ENCODE measurements at regions not wholly inside any gene's neighbourhood (a gene's known extent, or its start where the extent isn't known, plus 50 kb on each side); places are given as distances from the start of the nearest gene placed in this dataset.

DNA sequence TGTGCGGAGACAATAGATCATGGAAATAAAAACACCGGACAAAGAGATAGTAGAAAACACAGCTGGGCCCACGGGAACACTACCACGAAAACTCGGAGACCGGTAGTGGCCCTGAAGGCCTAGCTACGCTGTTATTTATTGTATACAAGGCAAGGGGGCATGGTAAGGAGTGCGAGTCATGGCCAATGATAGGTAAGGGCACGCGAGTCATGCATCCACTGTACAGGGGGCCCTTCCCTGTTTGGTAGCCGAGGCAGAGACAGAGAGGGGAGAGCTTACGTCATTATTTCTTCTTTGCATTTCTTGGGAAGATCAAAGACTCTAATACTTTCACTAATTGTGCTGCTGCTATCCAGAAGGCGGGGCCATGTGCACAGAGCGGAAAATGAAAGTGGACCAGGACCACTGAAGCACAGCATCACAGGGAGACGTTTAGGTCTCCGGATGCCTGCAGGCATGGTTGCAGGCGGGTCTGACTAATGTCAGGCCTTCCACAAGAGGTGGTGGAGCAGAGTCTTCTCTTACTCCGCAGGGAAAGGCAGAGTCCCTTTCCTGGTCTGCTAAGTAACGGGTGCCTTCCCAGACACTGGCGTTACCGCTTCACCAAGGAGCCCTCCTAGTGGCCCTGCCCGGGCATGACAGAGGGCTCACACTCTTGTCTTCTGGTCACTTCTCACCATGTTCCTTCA, 74.4 kb upstream of the ARL4D start:
- ChIA-PET CTCF (no interaction called here), POLR2A (no interaction called here)
- TF ChIP-seq, protein P1, sequence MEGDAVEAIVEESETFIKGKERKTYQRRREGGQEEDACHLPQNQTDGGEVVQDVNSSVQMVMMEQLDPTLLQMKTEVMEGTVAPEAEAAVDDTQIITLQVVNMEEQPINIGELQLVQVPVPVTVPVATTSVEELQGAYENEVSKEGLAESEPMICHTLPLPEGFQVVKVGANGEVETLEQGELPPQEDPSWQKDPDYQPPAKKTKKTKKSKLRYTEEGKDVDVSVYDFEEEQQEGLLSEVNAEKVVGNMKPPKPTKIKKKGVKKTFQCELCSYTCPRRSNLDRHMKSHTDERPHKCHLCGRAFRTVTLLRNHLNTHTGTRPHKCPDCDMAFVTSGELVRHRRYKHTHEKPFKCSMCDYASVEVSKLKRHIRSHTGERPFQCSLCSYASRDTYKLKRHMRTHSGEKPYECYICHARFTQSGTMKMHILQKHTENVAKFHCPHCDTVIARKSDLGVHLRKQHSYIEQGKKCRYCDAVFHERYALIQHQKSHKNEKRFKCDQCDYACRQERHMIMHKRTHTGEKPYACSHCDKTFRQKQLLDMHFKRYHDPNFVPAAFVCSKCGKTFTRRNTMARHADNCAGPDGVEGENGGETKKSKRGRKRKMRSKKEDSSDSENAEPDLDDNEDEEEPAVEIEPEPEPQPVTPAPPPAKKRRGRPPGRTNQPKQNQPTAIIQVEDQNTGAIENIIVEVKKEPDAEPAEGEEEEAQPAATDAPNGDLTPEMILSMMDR (IDR thresholded peaks at IDR 0.05), result no peak

DNA sequence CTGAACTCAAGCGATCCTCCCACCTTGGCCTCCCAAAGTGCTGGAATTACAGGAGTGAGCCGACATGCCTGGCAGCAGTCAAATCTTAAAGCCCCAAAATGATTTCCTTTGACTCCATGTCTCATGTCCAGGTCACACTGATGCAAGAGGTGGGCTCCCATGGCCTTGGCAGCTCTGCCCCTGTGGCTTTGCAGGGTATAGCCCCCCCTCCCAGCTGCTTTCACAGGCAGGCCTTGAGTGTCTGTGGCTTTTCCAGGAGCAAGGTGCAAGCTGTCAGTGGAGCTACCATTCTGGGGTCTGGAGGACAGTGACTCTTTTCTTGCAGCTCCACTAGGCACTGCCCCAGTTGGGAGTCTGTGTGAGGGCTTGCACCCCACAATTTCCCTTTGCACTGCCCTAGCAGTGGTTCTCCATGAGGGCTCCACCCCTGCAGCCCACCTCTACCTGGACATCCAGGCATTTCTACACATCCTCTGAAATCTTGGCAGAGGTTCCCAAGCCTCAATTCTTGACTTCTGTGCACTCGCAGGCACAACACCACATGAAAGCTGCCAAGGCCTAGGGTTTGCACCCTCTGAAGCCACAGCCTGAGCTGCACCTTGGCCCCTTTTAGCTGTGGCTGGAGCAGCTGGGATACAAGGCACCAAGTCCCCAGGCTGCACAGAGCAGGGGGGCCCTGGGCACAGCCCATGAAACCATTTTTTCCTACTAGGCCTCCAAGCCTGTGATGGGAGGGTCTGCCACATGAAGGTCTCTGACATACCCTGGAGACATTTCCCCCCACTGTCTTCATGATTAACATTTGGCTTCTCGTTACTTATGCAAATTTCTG, 79.3 kb upstream of the ARL4D start:
- intact Hi-C loops (cut with DNase I, micrococcal nuclease), result loop anchor here in 1 of 2 experiments (5.0 kb wide), 1 partner anchor 192 kb away; the partner anchor contains the start of gene BRCA1
- no peaks in the 10 kb centered on the region for H3K36me3 Mint-ChIP-seq (ENCODE audit: low read depth)
- POLR2A ChIA-PET, result interaction anchor here (0.6 to 5.1 kb wide), 3 partner anchors 49 to 196 kb away, joined by 3 to 132 read pairs (median 5); no protein-coding TSS in a partner anchor

More for the DNA sequence above, 74.4 kb upstream of the ARL4D start:
- Mint-ChIP-seq H3K9me3 (no peaks in the 10 kb centered on the region), H3K27ac (no peak overlapping the region), H3K4me1 (ENCODE audit: low read depth) (no peaks in the 10 kb centered on the region), H3K27me3 (peaks cover 23% of the 10 kb centered on the region), H3K4me3 (no peak overlapping the region), H3K36me3 (ENCODE audit: low read depth) (no peaks in the 10 kb centered on the region)
- ATAC-seq (ENCODE audit: poor library complexity) (no peak), DNase-seq (no peak)
- no peaks in the 10 kb centered on the region for H3K36me3 ChIP-seq (ENCODE audit: insufficient read depth, low read length)
- intact Hi-C loops (cut with DNase I, micrococcal nuclease), result no loop called here
- peaks cover 0 to 5% of the 10 kb centered on the region in 2 experiments for H3K27me3 ChIP-seq (ENCODE audit: control insufficient read depth in 1 of 2, insufficient read depth in 2 of 2, low read length in 2 of 2)
- H3K4me1 ChIP-seq (ENCODE audit: insufficient read depth, low read length), result no peaks in the 10 kb centered on the region
- H3K9me3 ChIP-seq (ENCODE audit: control insufficient read depth in 1 of 2, insufficient read depth in 1 of 2, low read length in 2 of 2), result peaks cover 5 to 14% of the 10 kb centered on the region in 2 experiments
- no peak overlapping the region for H3K4me3 ChIP-seq (ENCODE audit: low read length)
- H3K27ac ChIP-seq (ENCODE audit: low read depth in 1 of 2, low read length in 2 of 2), result no peak overlapping the region

More for the DNA sequence above, 79.3 kb upstream of the ARL4D start:
- Mint-ChIP-seq H3K4me3 (no peak overlapping the region), H3K27ac (no peak overlapping the region), H3K27me3 (no peaks in the 10 kb centered on the region), H3K9me3 (no peaks in the 10 kb centered on the region), H3K4me1 (ENCODE audit: low read depth) (peaks cover 4% of the 10 kb centered on the region)
- ATAC-seq (ENCODE audit: poor library complexity) (no peak), DNase-seq (no peak)
- H3K9me3 ChIP-seq (ENCODE audit: control insufficient read depth in 1 of 2, insufficient read depth in 1 of 2, low read length in 2 of 2), result peaks cover 5 to 21% of the 10 kb centered on the region in 2 experiments
- H3K27me3 ChIP-seq (ENCODE audit: control insufficient read depth in 1 of 2, insufficient read depth in 2 of 2, low read length in 2 of 2), result no peaks in the 10 kb centered on the region
- TF ChIP-seq, protein P1 (IDR thresholded peaks at IDR 0.05), result no peak
- no peak overlapping the region for H3K4me3 ChIP-seq (ENCODE audit: low read length)
- no peaks in the 10 kb centered on the region for H3K4me1 ChIP-seq (ENCODE audit: insufficient read depth, low read length)
- no peak overlapping the region for H3K27ac ChIP-seq (ENCODE audit: low read depth in 1 of 2, low read length in 2 of 2)
- CTCF ChIA-PET, result interaction anchor here (1.1 kb wide), 1 partner anchor 169 kb away, joined by 3 read pairs; no protein-coding TSS in a partner anchor
- H3K36me3 ChIP-seq (ENCODE audit: insufficient read depth, low read length), result no peaks in the 10 kb centered on the region

All from CD4-positive, alpha-beta T cell (primary cell).